KMS-11 (cell line): ENCODE measurements at regions not wholly inside any gene's neighbourhood (a gene's known extent, or its start where the extent isn't known, plus 50 kb on each side); places are given as distances from the start of the nearest gene placed in this dataset.

Source experiments
- H2AFZ ChIP-seq: fragments of 200-600 bp; sonication (generic); 2 replicates; pipeline ENCODE4 v1.6.1; 2016; ENCODE audit warnings: antibody characterized with exemption, mixed run types, low read depth
- H3K27ac ChIP-seq: fragments of 200-600 bp; sonication (generic); 2 replicates; pipeline ENCODE4 v1.6.1; 2016; ENCODE audit warnings: mild to moderate bottlenecking, mixed run types
- H3K27me3 ChIP-seq: fragments of 200-600 bp; sonication (generic); 2 replicates; pipeline ENCODE4 v1.6.1; 2017; ENCODE audit warnings: mild to moderate bottlenecking, low read depth, mixed run types, moderate library complexity; ENCODE audit not compliant: insufficient read depth
- H3K36me3 ChIP-seq: fragments of 200-600 bp; sonication (generic); 2 replicates; pipeline ENCODE4 v1.6.1; 2017; ENCODE audit warnings: mild to moderate bottlenecking, mixed run types; ENCODE audit not compliant: insufficient read depth
- H3K4me1 ChIP-seq: fragments of 200-600 bp; sonication (generic); 2 replicates; pipeline ENCODE4 v1.6.1; 2016; ENCODE audit warnings: mild to moderate bottlenecking, low read depth, mixed run types; ENCODE audit not compliant: poor library complexity, severe bottlenecking
- H3K4me2 ChIP-seq: fragments of 200-600 bp; sonication (generic); 2 replicates; pipeline ENCODE4 v1.7.0; 2016; ENCODE audit warnings: mild to moderate bottlenecking, mixed run types
- H3K4me3 ChIP-seq: fragments of 200-600 bp; sonication (generic); IDR thresholded peaks from 2 replicates; pipeline ENCODE4 v1.6.1; 2017; ENCODE audit warnings: low read depth, low read length, mixed read lengths; ENCODE audit not compliant: insufficient read depth
- H3K79me2 ChIP-seq: fragments of 200-600 bp; sonication (generic); 2 replicates; pipeline ENCODE4 v1.6.1; 2016; ENCODE audit warnings: low read depth, mixed run types; ENCODE audit not compliant: insufficient read depth
- H3K9ac ChIP-seq: fragments of 200-600 bp; sonication (generic); 2 replicates; pipeline ENCODE4 v1.6.1; 2016; ENCODE audit warnings: mild to moderate bottlenecking, mixed run types
- H4K20me1 ChIP-seq: fragments of 200-600 bp; sonication (generic); 2 replicates; pipeline ENCODE4 v1.6.1; 2016; ENCODE audit warnings: mild to moderate bottlenecking, mixed run types; ENCODE audit not compliant: insufficient read depth
- CTCF ChIP-seq: fragments of 200-600 bp; sonication (generic); conservative IDR thresholded peaks from 2 replicates; pipeline ENCODE4 v1.6.1; 2017; ENCODE audit warnings: low read depth, mild to moderate bottlenecking, antibody characterized with exemption, low read length, moderate library complexity, mixed read lengths

- peak overlapping the region; percentile 40; the same call in 1 of the 2 replicates for H2AFZ ChIP-seq
- H3K4me2 ChIP-seq: peak overlapping the region; percentile 81; the same call in 1 of the 2 replicates
- no peak overlapping the region for H3K27ac ChIP-seq
- H3K27me3 ChIP-seq: no peaks in the 10 kb centered on the region
- no peaks in the 10 kb centered on the region for H4K20me1 ChIP-seq
- H3K79me2 ChIP-seq: no peaks in the 10 kb centered on the region
- no peak for TF ChIP-seq CTCF
- no peak overlapping the region for H3K9ac ChIP-seq
- H3K4me1 ChIP-seq: peaks cover 32% of the 10 kb centered on the region
- no peak overlapping the region for H3K4me3 ChIP-seq
- no peaks in the 10 kb centered on the region for H3K36me3 ChIP-seq
These were observed 450.4 kb upstream of the NR2F2 start for GRCh38 chr15:95880031-95880570.

- peaks cover 27% of the 10 kb centered on the region for H3K4me1 ChIP-seq
- H3K79me2 ChIP-seq: no peaks in the 10 kb centered on the region
- no peaks in the 10 kb centered on the region for H3K36me3 ChIP-seq
- TF ChIP-seq CTCF: no peak
- H4K20me1 ChIP-seq: no peaks in the 10 kb centered on the region
- no peak overlapping the region for H3K4me3 ChIP-seq
- no peak overlapping the region for H3K9ac ChIP-seq
- H3K27me3 ChIP-seq: no peaks in the 10 kb centered on the region
- H3K4me2 ChIP-seq: no peak overlapping the region
- H2AFZ ChIP-seq: no peak overlapping the region
- H3K27ac ChIP-seq: no peak overlapping the region
These were observed 449.9 kb upstream of the NR2F2 start for GRCh38 chr15:95880630-95881029.

- Histone ChIP-seq H2AFZ (no peak overlapping the region), H3K4me3 (no peak overlapping the region), H3K4me2 (no peak overlapping the region), H3K4me1 (peaks cover 20% of the 10 kb centered on the region), H4K20me1 (no peaks in the 10 kb centered on the region), H3K9ac (no peak overlapping the region), H3K79me2 (no peaks in the 10 kb centered on the region), H3K27me3 (no peaks in the 10 kb centered on the region), H3K27ac (no peak overlapping the region), H3K36me3 (no peaks in the 10 kb centered on the region)
- no peak for TF ChIP-seq CTCF
These were observed 447.4 kb upstream of the NR2F2 start for GRCh38 chr15:95883064-95883463.

- no peak overlapping the region for H3K4me2 ChIP-seq
- TF ChIP-seq CTCF: no peak
- H3K79me2 ChIP-seq: no peaks in the 10 kb centered on the region
- H3K4me3 ChIP-seq: no peak overlapping the region
- H3K27me3 ChIP-seq: no peaks in the 10 kb centered on the region
- peaks cover 8% of the 10 kb centered on the region for H3K4me1 ChIP-seq
- no peaks in the 10 kb centered on the region for H3K36me3 ChIP-seq
- no peak overlapping the region for H3K27ac ChIP-seq
- no peak overlapping the region for H2AFZ ChIP-seq
- no peaks in the 10 kb centered on the region for H4K20me1 ChIP-seq
- no peak overlapping the region for H3K9ac ChIP-seq
These were observed 446.2 kb upstream of the NR2F2 start for GRCh38 chr15:95884276-95884675.
